Neural progenitor cell (in vitro differentiated cells): ENCODE measurements at regions not wholly inside any gene's neighbourhood (a gene's known extent, or its start where the extent isn't known, plus 50 kb on each side); places are given as distances from the start of the nearest gene placed in this dataset.

Experiments used
- DNase-seq: peaks from one replicate; pipeline ENCODE4 v3.0.0-alpha.2; 2016; ENCODE audit warnings: low spot score
- H2AFZ ChIP-seq: fragments of 200-600 bp; sonication (generic); replicated peaks from 2 replicates; pipeline ENCODE4 v1.6.1; 2016; ENCODE audit warnings: antibody characterized with exemption
- H3F3A ChIP-seq: fragments of 200-600 bp; sonication (generic); 2 replicates; pipeline ENCODE4 v1.6.1; 2016; ENCODE audit warnings: antibody characterized with exemption, low read depth
- H3K27ac ChIP-seq: fragments of 200-600 bp; sonication (generic); 2 replicates; pipeline ENCODE4 v1.5.1; 2016; ENCODE audit warnings: mild to moderate bottlenecking
- H3K27me3 ChIP-seq: fragments of 200-600 bp; sonication (generic); 2 replicates; pipeline ENCODE4 v1.6.1; 2016; ENCODE audit warnings: mild to moderate bottlenecking, moderate library complexity
- H3K36me3 ChIP-seq: fragments of 200-600 bp; sonication (generic); 2 replicates; pipeline ENCODE4 v1.5.1; 2016
- H3K4me1 ChIP-seq: fragments of 200-600 bp; sonication (generic); 2 replicates; pipeline ENCODE4 v1.6.1; 2016; ENCODE audit warnings: mixed run types
- H3K4me2 ChIP-seq: fragments of 200-600 bp; sonication (generic); 2 replicates; pipeline ENCODE4 v1.6.1; 2016
- H3K4me3 ChIP-seq: fragments of 200-600 bp; sonication (generic); 2 replicates; pipeline ENCODE4 v1.5.1; 2016
- H3K79me2 ChIP-seq: fragments of 200-600 bp; sonication (generic); 2 replicates; pipeline ENCODE4 v1.6.1; 2016; ENCODE audit warnings: low read depth
- H3K9ac ChIP-seq: fragments of 200-600 bp; sonication (generic); 2 replicates; pipeline ENCODE4 v1.6.1; 2016
- H3K9me3 ChIP-seq: fragments of 200-600 bp; sonication (generic); 2 replicates; pipeline ENCODE4 v1.5.1; 2016; ENCODE audit warnings: low read depth
- H4K20me1 ChIP-seq: fragments of 200-600 bp; sonication (generic); 2 replicates; pipeline ENCODE4 v1.6.1; 2016; ENCODE audit warnings: low read depth
- H3K27ac Mint-ChIP-seq: 3 replicates; pipeline ENCODE4 v1.8.0; 2021; ENCODE audit warnings: mixed read lengths
- H3K27me3 Mint-ChIP-seq: 2 replicates; pipeline ENCODE4 v1.8.0; 2022; ENCODE audit warnings: low read depth, mild to moderate bottlenecking, inconsistent platforms, moderate library complexity, mixed read lengths; ENCODE audit not compliant: insufficient read depth
- H3K36me3 Mint-ChIP-seq: 3 replicates; pipeline ENCODE4 v1.8.0; 2021; ENCODE audit warnings: mixed read lengths
- H3K4me1 Mint-ChIP-seq: 3 replicates; pipeline ENCODE4 v1.8.0; 2021; ENCODE audit warnings: mixed read lengths
- H3K4me3 Mint-ChIP-seq: 3 replicates; pipeline ENCODE4 v1.8.0; 2021; ENCODE audit warnings: mild to moderate bottlenecking, moderate library complexity, mixed read lengths
- H3K9me3 Mint-ChIP-seq: 3 replicates; pipeline ENCODE4 v1.8.0; 2020; ENCODE audit warnings: mixed read lengths
- EZH2 ChIP-seq: fragments of 200-600 bp; sonication (generic); IDR thresholded peaks from 2 replicates; pipeline ENCODE4 v1.6.1; 2017; ENCODE audit warnings: antibody characterized with exemption, mild to moderate bottlenecking, moderate library complexity
- EZH2phosphoT487 ChIP-seq: fragments of 200-600 bp; sonication (generic); IDR thresholded peaks from 2 replicates; pipeline ENCODE4 v1.6.1; 2017; ENCODE audit warnings: antibody characterized with exemption
- TF ChIP-seq, protein P1 (sequence below): fragments of 200-600 bp; sonication (generic); IDR thresholded peaks from 2 replicates; pipeline ENCODE4 v1.5.1; 2017; ENCODE audit warnings: antibody characterized with exemption, mild to moderate bottlenecking

DNA sequence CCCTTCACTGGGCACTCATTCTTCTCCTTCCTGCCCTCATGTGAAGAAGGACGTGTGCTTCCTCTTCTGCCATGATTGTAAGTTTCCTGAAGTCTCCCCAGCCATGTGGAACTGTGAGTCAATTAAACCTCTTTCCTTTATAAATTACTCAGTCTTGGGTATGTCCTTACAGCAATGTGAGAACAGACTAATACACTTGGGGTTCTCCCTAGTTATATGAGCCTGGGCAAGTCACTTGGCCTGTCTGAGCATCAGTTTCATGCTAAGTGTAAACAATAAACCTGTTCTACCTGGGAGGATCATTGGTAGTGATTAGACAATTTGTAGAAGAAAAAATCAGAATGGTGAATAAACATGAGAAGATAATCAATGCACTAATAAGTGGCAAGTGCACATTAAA is 162.2 kb upstream of the ARG1 start:
- H3K9me3 ChIP-seq = no peaks in the 10 kb centered on the region
- no peaks in the 10 kb centered on the region for H3K27me3 ChIP-seq
- no peaks in the 10 kb centered on the region for H3K79me2 ChIP-seq
- no peak overlapping the region for H3K4me3 ChIP-seq
- no peaks in the 10 kb centered on the region for H4K20me1 ChIP-seq
- no peak for DNase-seq
- H3K36me3 ChIP-seq = no peaks in the 10 kb centered on the region
- H3K4me2 ChIP-seq = no peak overlapping the region
- peaks cover 3% of the 10 kb centered on the region for H3K27me3 Mint-ChIP-seq
- no peaks in the 10 kb centered on the region for H3F3A ChIP-seq
- H3K4me1 ChIP-seq = no peaks in the 10 kb centered on the region
- H3K27ac Mint-ChIP-seq = no peak overlapping the region
- no peak overlapping the region for H2AFZ ChIP-seq
- peaks cover 2% of the 10 kb centered on the region for H3K9me3 Mint-ChIP-seq
- H3K36me3 Mint-ChIP-seq = no peaks in the 10 kb centered on the region
- H3K27ac ChIP-seq = no peak overlapping the region
- no peak overlapping the region for H3K4me3 Mint-ChIP-seq
- no peaks in the 10 kb centered on the region for H3K4me1 Mint-ChIP-seq
- H3K9ac ChIP-seq = no peak overlapping the region
- TF ChIP-seq EZH2phosphoT487 (no peak), EZH2 (no peak)
- TF ChIP-seq, protein P1, sequence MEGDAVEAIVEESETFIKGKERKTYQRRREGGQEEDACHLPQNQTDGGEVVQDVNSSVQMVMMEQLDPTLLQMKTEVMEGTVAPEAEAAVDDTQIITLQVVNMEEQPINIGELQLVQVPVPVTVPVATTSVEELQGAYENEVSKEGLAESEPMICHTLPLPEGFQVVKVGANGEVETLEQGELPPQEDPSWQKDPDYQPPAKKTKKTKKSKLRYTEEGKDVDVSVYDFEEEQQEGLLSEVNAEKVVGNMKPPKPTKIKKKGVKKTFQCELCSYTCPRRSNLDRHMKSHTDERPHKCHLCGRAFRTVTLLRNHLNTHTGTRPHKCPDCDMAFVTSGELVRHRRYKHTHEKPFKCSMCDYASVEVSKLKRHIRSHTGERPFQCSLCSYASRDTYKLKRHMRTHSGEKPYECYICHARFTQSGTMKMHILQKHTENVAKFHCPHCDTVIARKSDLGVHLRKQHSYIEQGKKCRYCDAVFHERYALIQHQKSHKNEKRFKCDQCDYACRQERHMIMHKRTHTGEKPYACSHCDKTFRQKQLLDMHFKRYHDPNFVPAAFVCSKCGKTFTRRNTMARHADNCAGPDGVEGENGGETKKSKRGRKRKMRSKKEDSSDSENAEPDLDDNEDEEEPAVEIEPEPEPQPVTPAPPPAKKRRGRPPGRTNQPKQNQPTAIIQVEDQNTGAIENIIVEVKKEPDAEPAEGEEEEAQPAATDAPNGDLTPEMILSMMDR = no peak

DNA sequence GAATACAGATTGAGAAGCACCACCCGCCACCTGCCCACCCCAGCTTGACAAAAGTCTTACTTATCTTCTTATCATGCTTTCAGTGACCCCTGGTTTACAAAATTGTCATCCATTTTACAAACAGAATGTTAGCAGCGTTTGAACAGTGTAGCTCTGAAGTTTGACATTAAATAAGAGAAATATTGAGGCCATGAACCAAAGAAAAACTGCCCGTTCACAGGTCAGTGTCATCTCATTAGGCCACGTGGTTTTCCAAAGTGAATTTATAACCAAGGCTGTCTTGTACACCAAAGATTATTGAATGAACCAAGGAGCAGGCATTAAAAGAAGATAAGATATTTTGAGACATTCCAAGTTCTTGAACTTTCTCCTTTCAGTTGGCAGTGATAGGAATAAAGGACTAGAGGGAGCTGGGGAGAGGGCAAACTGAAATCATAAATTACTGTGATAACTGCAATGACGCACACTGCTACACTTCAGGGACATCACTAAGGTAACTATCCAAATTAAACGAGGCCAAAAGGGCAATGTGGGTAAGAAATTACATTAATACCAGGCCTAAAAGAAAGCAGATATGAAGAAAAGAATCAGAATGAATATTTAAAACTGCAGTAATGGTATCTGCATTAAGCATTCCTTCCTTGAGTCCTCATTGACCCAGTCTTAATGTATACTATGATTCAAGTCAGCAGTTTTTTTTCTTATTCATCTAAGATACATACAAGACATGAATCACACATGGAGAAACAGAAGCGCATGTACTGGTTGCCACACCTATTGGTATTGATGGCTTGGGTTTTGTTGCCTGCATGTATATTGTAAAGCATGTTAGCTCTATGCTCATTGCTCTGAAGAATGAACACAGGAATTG is 159.8 kb upstream of the ARG1 start:
- Mint-ChIP-seq H3K36me3 (no peaks in the 10 kb centered on the region), H3K27me3 (no peaks in the 10 kb centered on the region), H3K4me3 (no peak overlapping the region), H3K27ac (no peak overlapping the region), H3K4me1 (no peaks in the 10 kb centered on the region), H3K9me3 (peaks cover 2% of the 10 kb centered on the region)
- H3K9me3 ChIP-seq = no peaks in the 10 kb centered on the region
- H3K27me3 ChIP-seq = no peaks in the 10 kb centered on the region
- TF ChIP-seq, protein P1 = no peak
- TF ChIP-seq EZH2phosphoT487 (no peak), EZH2 (no peak)
- no peak overlapping the region for H3K4me2 ChIP-seq
- no peaks in the 10 kb centered on the region for H3K4me1 ChIP-seq
- H4K20me1 ChIP-seq = no peaks in the 10 kb centered on the region
- no peaks in the 10 kb centered on the region for H3K79me2 ChIP-seq
- no peak overlapping the region for H3K9ac ChIP-seq
- H3K36me3 ChIP-seq = no peaks in the 10 kb centered on the region
- H2AFZ ChIP-seq = no peak overlapping the region
- H3F3A ChIP-seq = no peaks in the 10 kb centered on the region
- no peak overlapping the region for H3K27ac ChIP-seq
- no peak overlapping the region for H3K4me3 ChIP-seq
- no peak for DNase-seq

DNA sequence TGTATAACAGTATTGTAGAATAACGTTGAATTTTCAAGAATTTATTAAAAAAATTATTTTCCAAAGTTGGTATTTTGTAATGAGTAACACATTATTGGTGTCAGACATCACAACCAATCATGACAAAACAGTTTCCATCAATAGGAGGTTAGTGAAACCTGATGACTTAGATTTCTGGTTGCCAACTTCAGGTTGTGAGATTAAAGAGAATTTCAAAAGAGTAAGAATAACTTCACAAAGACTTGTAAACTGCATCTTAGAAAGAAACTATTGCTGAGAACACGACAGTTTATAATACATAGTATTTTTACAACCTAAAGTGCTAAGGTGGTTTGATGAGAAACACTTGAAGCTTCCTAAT is 159.2 kb upstream of the ARG1 start:
- Histone ChIP-seq H3K27me3 (no peaks in the 10 kb centered on the region), H3K4me3 (no peak overlapping the region), H4K20me1 (no peaks in the 10 kb centered on the region), H3K4me1 (no peaks in the 10 kb centered on the region), H2AFZ (no peak overlapping the region), H3K27ac (no peak overlapping the region), H3K9me3 (no peaks in the 10 kb centered on the region), H3K4me2 (no peak overlapping the region), H3K9ac (no peak overlapping the region), H3F3A (no peaks in the 10 kb centered on the region), H3K36me3 (no peaks in the 10 kb centered on the region), H3K79me2 (no peaks in the 10 kb centered on the region)
- peaks cover 2% of the 10 kb centered on the region for H3K9me3 Mint-ChIP-seq
- TF ChIP-seq, protein P1 = no peak
- TF ChIP-seq EZH2phosphoT487 = no peak
- no peak for TF ChIP-seq EZH2
- no peak for DNase-seq
- no peak overlapping the region for H3K27ac Mint-ChIP-seq
- no peaks in the 10 kb centered on the region for H3K4me1 Mint-ChIP-seq
- H3K4me3 Mint-ChIP-seq = no peak overlapping the region
- no peaks in the 10 kb centered on the region for H3K27me3 Mint-ChIP-seq
- no peaks in the 10 kb centered on the region for H3K36me3 Mint-ChIP-seq
